ENCODE measurements at regions not wholly inside any gene's neighbourhood (a gene's known extent, or its start where the extent isn't known, plus 50 kb on each side); places are given as distances from the start of the nearest gene placed in this dataset.

DNA sequence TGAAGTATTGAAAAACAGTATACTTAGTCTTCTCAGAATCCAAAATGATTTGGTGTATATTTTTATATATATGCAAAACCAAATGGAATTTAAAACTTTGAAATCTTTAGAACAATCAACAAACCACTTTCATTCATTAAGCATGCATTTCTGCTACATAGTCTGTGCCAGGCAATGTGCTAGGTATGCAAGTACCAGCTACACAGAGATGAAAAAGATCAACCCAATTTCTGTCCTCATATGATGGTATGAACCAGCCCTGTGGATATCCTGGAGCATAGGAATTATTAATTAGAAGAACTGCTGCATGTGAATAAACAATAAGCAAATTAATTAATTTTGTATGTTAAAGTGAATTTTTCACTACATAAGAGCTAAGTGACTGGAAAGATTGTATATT lies 51.2 kb upstream of the RTN4 start:
- no peak for DNase-seq

DNA sequence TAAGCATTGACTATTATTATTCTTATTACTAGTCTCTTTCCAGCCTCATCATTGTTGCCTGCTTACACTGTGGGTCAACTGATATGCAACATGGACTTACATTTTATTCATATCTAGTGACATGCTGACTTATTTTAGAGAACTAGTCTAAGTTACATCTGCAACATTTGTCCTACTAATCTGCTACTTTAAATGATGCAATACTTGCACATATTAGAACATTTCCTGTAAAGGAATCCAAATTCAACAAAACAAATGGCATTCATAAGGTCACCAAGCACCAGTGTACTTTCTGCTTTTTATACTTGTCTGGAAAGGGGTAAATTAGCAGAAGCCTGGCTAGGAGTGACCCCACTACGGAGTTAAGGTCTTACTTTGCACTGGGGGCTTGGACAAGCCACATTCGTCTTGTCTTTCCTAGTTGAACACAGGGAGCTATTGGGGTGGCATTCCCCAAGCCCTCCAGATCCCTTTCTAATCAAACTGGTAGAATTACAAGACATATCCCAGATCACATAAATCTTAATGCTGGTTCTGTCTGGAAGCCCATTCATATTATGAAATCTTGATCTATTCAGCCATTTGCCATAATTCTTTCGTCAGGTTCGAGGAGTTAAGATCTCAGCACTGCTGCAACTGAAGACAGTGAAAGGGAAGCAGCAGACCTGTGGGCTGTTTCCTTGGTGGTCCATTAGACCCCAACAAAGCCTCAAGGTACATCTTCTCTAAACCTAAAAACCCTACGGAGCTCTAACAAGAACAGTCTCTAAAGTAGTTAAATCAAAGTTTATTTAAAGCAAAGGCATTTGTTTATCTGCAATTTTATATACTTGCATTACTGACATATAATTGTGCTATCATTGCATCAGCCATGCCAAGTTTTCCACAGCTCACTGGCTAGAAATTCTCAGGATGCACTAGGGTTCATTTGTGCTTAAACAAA lies 49.9 kb upstream of the RTN4 start:
- peak; percentile 87 for DNase-seq
